Psoas muscle (tissue), 7 donors: ENCODE measurements at regions not wholly inside any gene's neighbourhood (a gene's known extent, or its start where the extent isn't known, plus 50 kb on each side); places are given as distances from the start of the nearest gene placed in this dataset.

Experiments
- ATAC-seq, 4 donors: fragments of 200-7000 bp; cut with Tn5 transposase; one replicate each; pipeline ENCODE4 v1.9.1; 2020; ENCODE audit warnings: moderate library complexity in 3 of 4, mild to moderate bottlenecking in 2 of 4
- DNase-seq, 2 donors: peaks; one replicate each; pipeline ENCODE4 v3.0.0-alpha.2; 2020
- H3K27ac ChIP-seq: fragments of 200-600 bp; one replicate; pipeline ENCODE4 v1.8.0; 2022
- H3K27me3 ChIP-seq, 3 donors: fragments of 200-600 bp in 1 of 3; one replicate each; pipeline versions ENCODE4 v1.6.1 to v1.8.0; 2013 to 2022; ENCODE audit warnings: low read length in 2 of 3, mild to moderate bottlenecking in 2 of 3, moderate library complexity in 1 of 3; ENCODE audit not compliant: insufficient read depth in 3 of 3
- H3K36me3 ChIP-seq, 2 donors: fragments of 200-600 bp in 1 of 2; one replicate each; pipeline versions ENCODE4 v1.6.1 to v1.8.0; 2013 to 2022; ENCODE audit warnings: low read depth in 1 of 2, mild to moderate bottlenecking in 1 of 2, moderate library complexity in 1 of 2; ENCODE audit not compliant: insufficient read depth in 1 of 2
- H3K4me1 ChIP-seq: fragments of 200-600 bp; one replicate; pipeline ENCODE4 v1.8.0; 2022
- H3K4me3 ChIP-seq: fragments of 200-600 bp; one replicate; pipeline ENCODE4 v1.8.0; 2022; ENCODE audit warnings: mild to moderate bottlenecking
- H3K9me3 ChIP-seq: fragments of 200-600 bp; one replicate; pipeline ENCODE4 v1.8.0; 2022
- CTCF ChIP-seq: fragments of 200-600 bp; IDR thresholded peaks from one replicate; pipeline ENCODE4 v1.8.0; 2022; ENCODE audit warnings: antibody characterized with exemption
- WGBS, 3 donors: extraction: QIAGEN DNeasy Blood & Tissue Kit; methylation state at CpG; one replicate each; pipeline versions ENCODE4 v1.1.6 to v1.1.7; 2013; 5-methylcytosine and 5-hydroxymethylcytosine counted together
- intact Hi-C, 2 donors: fragments of 100-400 bp; cut with DNase I; formaldehyde crosslinking; loops; one replicate each; pipeline versions ENCODE4 v1.11.0 to v1.14.2; 2022
- donor health status: healthy with polysubstance abuse.
- donor health status: DM: no; HTN: no; CAD: no; lungs with moderate emphysema.
- donor health status: Bipolar disorder and iron deficiency.
- donor health status: healthy.
- donor health status: DM: yes; HTN: yes; CAD: no.
- donor health status: DM: no; HTN: no; CAD: no.
- donor health status: DM: yes; HTN: yes; CAD: no.

GRCh38 chr3:180492047-180492446 is 109.9 kb upstream of the TTC14 start:
- DNase-seq (no peak), ATAC-seq (no peak)
- Histone ChIP-seq H3K9me3 (no peaks in the 10 kb centered on the region), H3K27ac (no peak overlapping the region), H3K36me3 (no peaks in the 10 kb centered on the region), H3K4me1 (no peaks in the 10 kb centered on the region), H3K4me3 (no peak overlapping the region), H3K27me3 (no peaks in the 10 kb centered on the region)
- no peak for TF ChIP-seq CTCF
- WGBS, 3 donors: 81 to 89% (median 86%) methylated on average over 1 of the region's 1 CpG
- intact Hi-C loops: no loop called here

DNA sequence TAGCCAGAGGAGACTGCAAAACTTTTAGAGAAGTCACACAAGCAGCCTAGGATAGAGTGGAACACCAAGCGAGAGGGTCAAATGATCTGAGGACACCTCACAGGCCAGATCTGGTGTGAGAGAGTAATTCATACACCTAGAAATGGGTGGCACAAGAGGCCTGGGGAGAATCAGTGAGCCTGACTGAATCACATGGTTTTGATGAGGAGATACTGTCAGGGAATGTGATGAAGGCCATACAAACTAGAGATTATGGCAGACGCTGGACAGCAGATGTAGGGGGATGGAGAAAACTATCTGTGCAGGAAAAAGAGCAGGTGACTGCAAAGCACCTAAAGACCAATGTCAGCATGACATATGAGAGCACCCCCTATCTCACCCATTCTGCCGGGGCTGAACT is 105.0 kb upstream of the TTC14 start:
- Histone ChIP-seq H3K27me3 (no peaks in the 10 kb centered on the region), H3K36me3 (no peaks in the 10 kb centered on the region), H3K27ac (no peak overlapping the region), H3K4me3 (no peak overlapping the region), H3K4me1 (no peaks in the 10 kb centered on the region), H3K9me3 (peaks cover 18% of the 10 kb centered on the region)
- no peak for ATAC-seq
- DNase-seq: no peak
- TF ChIP-seq CTCF: no peak
- WGBS, 3 donors: 70 to 73% (median 71%) methylated on average over 3 of the region's 3 CpGs
- intact Hi-C loops: no loop called here

GRCh38 chr3:180516368-180516767 is 85.6 kb upstream of the TTC14 start:
- DNase-seq: no peak
- 79 to 88% (median 81%) methylated on average over 2 of the region's 2 CpGs for WGBS, 3 donors
- Histone ChIP-seq H3K27me3 (no peaks in the 10 kb centered on the region), H3K4me1 (no peaks in the 10 kb centered on the region), H3K36me3 (no peaks in the 10 kb centered on the region), H3K4me3 (no peak overlapping the region), H3K27ac (no peak overlapping the region), H3K9me3 (no peaks in the 10 kb centered on the region)
- TF ChIP-seq CTCF: no peak
- intact Hi-C loops: no loop called here
- peak in 1 of 4 donors; percentile 23 for ATAC-seq

DNA sequence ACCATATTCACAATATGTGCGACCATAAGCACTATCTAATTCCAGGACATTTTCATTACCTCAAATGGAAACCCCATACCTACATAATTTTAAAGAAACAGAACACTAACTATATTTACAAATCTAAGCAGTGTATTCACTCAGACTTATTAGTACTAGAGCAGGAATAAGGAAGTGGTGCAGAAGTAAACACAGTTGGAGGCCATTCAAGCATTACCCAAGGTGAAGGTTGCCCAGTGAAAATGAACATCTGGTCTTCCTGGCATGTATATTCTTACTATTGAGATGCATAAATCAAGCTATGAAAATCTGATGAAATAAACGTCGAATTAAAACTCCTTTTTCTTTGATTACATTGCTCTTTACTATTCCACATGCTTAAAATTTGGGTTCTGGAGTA is 78.9 kb upstream of the TTC14 start:
- Histone ChIP-seq H3K9me3 (no peaks in the 10 kb centered on the region), H3K27me3 (no peaks in the 10 kb centered on the region), H3K4me1 (no peaks in the 10 kb centered on the region), H3K27ac (no peak overlapping the region), H3K4me3 (no peak overlapping the region), H3K36me3 (no peaks in the 10 kb centered on the region)
- no peak for ATAC-seq
- DNase-seq: no peak
- TF ChIP-seq CTCF: no peak
- 83 to 89% (median 89%) methylated on average over 3 of the region's 3 CpGs for WGBS, 3 donors
- intact Hi-C loops: no loop called here

GRCh38 chr3:180528843-180529242 is 73.1 kb upstream of the TTC14 start:
- no peak for ATAC-seq
- Histone ChIP-seq H3K9me3 (no peaks in the 10 kb centered on the region), H3K27me3 (no peaks in the 10 kb centered on the region), H3K4me1 (no peaks in the 10 kb centered on the region), H3K4me3 (no peak overlapping the region), H3K36me3 (no peaks in the 10 kb centered on the region), H3K27ac (no peak overlapping the region)
- intact Hi-C loops: no loop called here
- no peak for DNase-seq
- 71 to 80% (median 79%) methylated on average over 1 of the region's 1 CpG for WGBS, 3 donors
- TF ChIP-seq CTCF: no peak
